Mesendoderm (in vitro differentiated cells): ENCODE measurements at regions not wholly inside any gene's neighbourhood (a gene's known extent, or its start where the extent isn't known, plus 50 kb on each side); places are given as distances from the start of the nearest gene placed in this dataset. TPM values are rescaled to one million over a fixed set of nuclear protein-coding genes. Genes with fewer than 3 reads are reported as not detected.

Source experiments
- small RNA-seq: library from polyadenylated mRNA; stranded (forward); fragments of <200 nt; extraction: miRNeasy Mini kit (QIAGEN cat#:217004); gene quantifications from one replicate; pipeline ENCODE3, GENCODE V24; 2013; ENCODE audit not compliant: insufficient read depth

Small RNA genes in the stretch of these regions (small RNA-seq; reads per million reads assigned to genes)
- not detected for gene RNU7-93P
